ENCODE measurements at regions not wholly inside any gene's neighbourhood (a gene's known extent, or its start where the extent isn't known, plus 50 kb on each side); places are given as distances from the start of the nearest gene placed in this dataset.

DNA sequence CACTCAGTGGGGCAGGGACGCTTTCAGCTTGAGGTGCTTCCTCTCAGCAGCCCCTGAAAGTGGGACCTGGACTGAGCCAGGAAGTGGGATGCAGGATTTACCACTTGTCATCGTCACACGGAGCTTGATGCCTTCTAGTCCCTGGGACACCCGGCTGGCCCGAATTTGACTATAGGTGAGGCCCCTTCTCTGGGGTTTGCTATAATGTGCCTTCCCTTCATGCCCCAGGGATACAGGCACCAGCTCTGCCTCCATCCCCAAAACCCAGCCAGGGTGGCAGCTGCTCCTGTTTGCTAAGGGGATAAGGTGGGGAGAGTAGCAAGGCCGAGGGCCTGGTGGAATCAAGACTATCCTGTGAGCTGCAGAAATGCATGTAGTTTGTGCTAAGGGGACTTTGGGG lies 235.0 kb downstream of the GLRX3 start:
- no peak for DNase-seq (ENCODE audit: low read depth)

DNA sequence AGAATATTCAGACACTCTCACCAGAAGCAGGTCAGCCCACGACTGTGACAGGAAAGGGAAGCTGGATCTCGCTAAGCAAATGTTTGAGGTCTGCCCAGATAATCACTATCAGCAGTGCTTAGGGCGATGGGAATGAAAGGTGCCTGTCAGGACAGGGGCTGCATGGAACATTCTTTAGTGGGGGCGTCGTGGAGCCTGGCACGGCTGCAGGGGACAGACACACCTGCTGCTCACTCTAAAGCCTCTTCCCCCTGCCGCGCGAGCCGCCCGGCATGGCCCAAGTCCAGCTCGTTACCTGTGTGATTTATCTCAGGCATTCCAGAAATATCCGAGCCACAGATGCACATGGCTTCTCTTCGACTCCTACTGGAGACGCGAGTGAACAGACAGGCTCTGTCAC lies 235.5 kb downstream of the GLRX3 start:
- no peak for DNase-seq (ENCODE audit: low read depth)

DNA sequence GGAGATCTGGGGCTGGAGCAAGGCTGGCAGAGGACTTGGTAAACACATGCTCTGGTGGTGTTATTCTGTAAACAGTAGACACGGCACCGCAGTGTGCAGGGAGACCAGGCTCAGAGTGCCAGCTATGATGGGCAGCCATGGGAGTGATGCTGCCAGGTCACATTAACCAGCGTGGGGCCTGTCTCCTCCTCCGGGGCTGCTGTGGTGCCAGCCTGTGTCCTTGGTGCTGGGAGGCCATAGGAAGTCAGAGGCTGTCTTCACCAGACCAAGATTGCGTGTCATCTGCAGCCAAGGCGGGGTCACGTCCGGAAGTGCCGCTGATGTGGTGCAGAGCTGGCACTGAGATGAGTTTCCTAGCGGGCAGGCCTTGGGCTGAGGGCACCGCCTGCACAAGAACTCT lies 236.0 kb downstream of the GLRX3 start:
- no peak for DNase-seq (ENCODE audit: low read depth)

GRCh38 chr10:130372866-130373265 lies 236.7 kb downstream of the GLRX3 start:
- no peak for DNase-seq (ENCODE audit: low read depth)

DNA sequence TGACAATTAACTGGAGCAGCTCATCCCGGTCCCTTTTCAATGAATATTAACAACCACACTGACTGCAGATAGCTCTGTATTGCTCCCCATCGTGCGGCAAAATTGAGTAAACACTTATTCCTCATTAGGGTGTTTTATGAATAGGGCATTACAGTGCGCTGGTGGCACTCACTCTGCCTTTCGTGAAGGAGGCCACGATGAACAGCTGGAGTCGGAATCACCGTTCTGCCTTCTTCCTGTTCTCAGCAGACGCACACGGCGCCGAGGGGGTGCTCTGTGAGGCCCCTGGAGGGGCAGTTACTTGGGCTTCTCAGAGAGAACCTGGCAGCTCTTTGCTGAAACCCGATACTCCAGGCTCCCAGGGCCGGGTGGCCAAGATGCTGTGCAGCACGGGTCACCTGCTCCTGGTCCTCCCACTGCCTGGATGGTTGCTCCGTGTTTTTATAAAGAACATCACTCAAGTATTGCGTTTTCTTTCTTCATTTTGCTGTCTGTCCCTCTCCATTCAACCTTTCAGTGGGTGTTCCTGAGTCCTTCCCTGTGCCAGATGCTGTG lies 241.9 kb downstream of the GLRX3 start:
- no peak for DNase-seq (ENCODE audit: low read depth)

- no peak for DNase-seq (ENCODE audit: low read depth)
These were observed 242.6 kb downstream of the GLRX3 start for GRCh38 chr10:130378556-130379400.

DNA sequence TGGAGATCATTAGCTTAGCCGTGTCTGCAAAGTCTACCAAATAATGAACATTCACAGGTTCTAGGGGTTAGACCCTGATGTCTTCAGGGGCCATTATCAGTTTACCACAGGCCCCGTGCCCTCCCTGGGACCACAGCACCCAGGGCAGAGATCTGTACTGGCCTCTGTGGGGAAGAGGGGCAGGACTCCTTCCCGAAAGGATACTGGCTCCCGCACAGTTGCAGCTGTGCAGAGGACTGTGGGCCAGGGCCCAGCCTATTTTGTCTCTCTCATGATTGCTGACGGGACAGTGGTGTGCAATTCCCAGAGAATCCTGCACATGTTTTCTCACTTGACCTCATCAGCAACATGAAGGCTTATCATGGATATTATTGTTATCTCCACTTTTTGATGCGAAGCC lies 243.9 kb downstream of the GLRX3 start:
- no peak for DNase-seq (ENCODE audit: low read depth)

DNA sequence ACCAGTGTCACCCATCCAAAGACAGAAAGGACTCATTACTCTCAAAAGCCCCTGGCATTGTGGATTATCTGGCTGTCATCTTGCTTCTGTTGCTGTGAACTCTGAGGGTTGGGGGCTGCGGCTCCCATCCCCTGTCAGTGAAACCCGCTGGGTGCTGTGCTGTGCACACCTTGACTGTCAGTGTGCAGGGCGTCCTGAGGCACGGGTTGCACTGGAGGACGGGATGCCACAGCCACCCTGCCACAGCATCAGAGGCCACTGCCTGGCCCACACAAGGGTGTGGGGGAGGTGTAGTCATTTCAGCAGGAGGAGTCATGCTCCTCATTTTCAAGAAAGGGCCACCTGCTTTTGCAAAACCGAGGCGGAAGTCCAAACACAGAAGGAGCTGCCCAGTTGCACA lies 245.8 kb downstream of the GLRX3 start:
- DNase-seq (ENCODE audit: low read depth): no peak

- DNase-seq (ENCODE audit: low read depth): no peak
These were observed 251.9 kb downstream of the GLRX3 start for GRCh38 chr10:130387936-130388580.

DNA sequence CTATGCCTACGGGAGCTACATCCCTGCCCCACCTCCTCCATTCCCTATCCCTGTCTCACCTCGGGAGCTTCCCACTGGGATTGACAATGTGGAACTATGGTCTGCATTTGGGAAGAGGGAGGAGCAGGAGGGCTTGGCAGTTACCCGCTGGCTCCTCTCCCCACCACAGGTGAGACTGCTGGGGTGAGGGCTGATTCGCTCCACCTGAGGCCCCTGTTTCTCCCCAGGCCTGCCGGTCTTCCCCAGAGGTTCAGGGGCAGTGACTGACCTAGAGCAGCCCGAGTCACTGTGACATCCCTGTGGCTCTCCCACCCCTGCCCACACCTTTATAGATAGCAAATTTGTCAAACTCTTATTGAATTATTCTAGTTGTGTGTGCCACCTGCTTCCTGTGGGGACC lies 252.6 kb downstream of the GLRX3 start:
- DNase-seq (ENCODE audit: low read depth): no peak

DNA sequence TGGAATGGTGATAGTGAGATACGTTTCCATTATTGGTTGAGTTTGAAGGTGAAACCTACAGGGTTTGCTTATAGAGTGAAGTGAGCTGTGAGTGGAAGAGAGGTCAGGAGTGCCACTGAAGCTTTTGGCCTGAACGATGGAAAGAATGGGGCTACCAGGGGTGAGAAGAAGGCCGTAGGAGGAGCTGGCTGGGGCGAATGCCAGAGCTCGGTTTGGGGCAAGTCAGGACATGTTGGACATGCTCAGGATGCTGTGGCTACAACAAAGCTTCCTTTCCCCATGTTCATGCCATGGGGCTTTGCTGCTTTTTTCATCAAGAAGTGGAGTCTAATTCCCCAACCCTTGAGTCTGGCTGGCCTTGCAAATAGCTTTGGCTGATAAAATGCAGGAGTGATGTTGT lies 253.7 kb downstream of the GLRX3 start:
- DNase-seq (ENCODE audit: low read depth): no peak

- no peak for DNase-seq (ENCODE audit: low read depth)
These were observed 255.8 kb downstream of the GLRX3 start for GRCh38 chr10:130392031-130392430.

GRCh38 chr10:130393342-130393741 lies 257.2 kb downstream of the GLRX3 start:
- DNase-seq (ENCODE audit: low read depth): no peak

GRCh38 chr10:130394832-130395231 lies 258.6 kb downstream of the GLRX3 start:
- no peak for DNase-seq (ENCODE audit: low read depth)

GRCh38 chr10:130395248-130395936 lies 259.2 kb downstream of the GLRX3 start:
- DNase-seq (ENCODE audit: low read depth): no peak

DNA sequence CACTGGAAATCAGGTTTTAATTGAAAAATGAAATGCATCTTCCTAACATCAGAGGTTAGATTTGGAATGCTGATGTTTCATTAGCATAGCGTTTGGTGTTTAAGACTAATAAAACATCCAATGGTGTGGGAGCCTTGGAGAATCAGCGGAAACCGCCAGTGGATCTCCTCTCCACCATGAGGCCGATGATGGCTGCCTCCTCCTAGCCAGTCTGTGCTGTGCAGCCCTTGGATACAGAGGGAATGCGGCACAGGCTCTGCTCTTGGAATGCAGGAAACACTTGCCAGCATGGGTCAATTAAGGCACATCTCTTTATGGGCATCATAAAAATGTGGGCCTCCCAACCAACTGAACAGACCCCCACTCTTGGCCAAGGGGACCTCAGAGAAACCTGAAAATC lies 259.9 kb downstream of the GLRX3 start:
- DNase-seq (ENCODE audit: low read depth): no peak

- DNase-seq (ENCODE audit: low read depth): no peak
These were observed 262.2 kb downstream of the GLRX3 start for GRCh38 chr10:130398090-130398994.

DNA sequence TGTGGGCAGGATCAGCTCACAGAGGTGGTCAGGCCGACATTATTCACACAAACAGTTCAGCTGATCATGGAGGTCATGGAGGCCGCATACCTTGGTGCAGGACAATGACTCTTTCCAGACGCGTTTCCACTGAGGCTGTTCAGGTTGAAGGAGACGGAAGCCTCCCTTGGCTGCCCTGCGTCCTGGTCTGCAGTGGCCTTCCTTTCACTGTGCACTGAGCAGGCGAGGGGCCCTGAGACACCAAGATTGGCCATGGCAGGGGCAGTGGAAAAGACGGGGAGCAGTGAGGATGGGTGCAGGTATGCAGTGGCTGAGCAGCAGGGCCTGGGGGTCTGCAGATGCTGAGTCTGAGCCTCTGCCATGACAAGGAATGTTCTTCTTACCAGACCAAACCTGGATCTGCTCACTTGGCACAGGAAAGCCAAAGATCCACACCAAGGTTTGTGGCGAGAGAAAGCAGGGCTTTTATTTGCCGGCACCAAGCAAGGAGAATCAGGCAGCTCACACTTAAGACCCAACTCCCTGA lies 263.3 kb downstream of the GLRX3 start:
- no peak for DNase-seq (ENCODE audit: low read depth)

DNA sequence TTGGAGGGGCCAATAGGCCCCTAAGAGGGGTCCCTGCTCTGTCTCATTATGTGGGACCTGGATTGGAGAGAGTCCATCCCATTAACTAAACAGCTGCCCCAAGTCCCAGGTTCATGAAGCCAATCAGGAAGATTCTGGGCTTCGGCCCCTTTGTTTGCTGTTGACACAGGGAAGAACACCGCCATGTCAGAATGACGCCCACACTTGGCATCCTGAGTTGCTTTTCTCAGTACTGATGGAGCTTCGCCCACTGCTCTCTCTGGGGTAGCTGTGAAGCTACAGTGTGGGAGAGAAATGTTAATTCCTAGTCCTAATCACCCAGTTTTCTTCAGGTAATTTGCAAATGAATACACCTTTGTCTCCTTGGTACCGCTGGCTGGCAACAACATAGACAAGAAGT lies 264.7 kb downstream of the GLRX3 start:
- DNase-seq (ENCODE audit: low read depth): no peak

GRCh38 chr10:130401860-130402765 lies 265.9 kb downstream of the GLRX3 start:
- DNase-seq (ENCODE audit: low read depth): no peak

All from renal cortical epithelial cell (primary cell).